Subcutaneous abdominal adipose tissue (tissue), 5 donors: ENCODE measurements at regions not wholly inside any gene's neighbourhood (a gene's known extent, or its start where the extent isn't known, plus 50 kb on each side); places are given as distances from the start of the nearest gene placed in this dataset.
"Not testable (repeated sequence)": the region's sequence is repeated elsewhere in the genome, so short reads cannot be mapped to it uniquely, and the experiment has no call there.

Experiments
- H3K27ac ChIP-seq: one replicate; pipeline ENCODE4 v1.7.0; 2013; ENCODE audit warnings: low read depth, mild to moderate bottlenecking, inconsistent platforms, low read length, moderate library complexity
- H3K27me3 ChIP-seq, 5 donors: one replicate each; pipeline ENCODE4 v1.7.0; 2013; ENCODE audit warnings: low read length in 5 of 5, inconsistent platforms in 1 of 5; ENCODE audit not compliant: control insufficient read depth in 5 of 5, insufficient read depth in 4 of 5
- H3K36me3 ChIP-seq, 5 donors: one replicate each; pipeline ENCODE4 v1.7.0; 2013; ENCODE audit warnings: low read length in 5 of 5; ENCODE audit not compliant: control insufficient read depth in 5 of 5, insufficient read depth in 5 of 5
- H3K4me1 ChIP-seq, 5 donors: one replicate each; pipeline ENCODE4 v1.7.0; 2013; ENCODE audit warnings: low read length in 5 of 5, mild to moderate bottlenecking in 3 of 5, moderate library complexity in 1 of 5; ENCODE audit not compliant: control insufficient read depth in 5 of 5, insufficient read depth in 5 of 5
- H3K4me3 ChIP-seq, 5 donors: one replicate each; pipeline ENCODE4 v1.7.0; 2013; ENCODE audit warnings: low read length in 5 of 5, low read depth in 1 of 5
- H3K9ac ChIP-seq, 5 donors: one replicate each; pipeline ENCODE4 v1.7.0; 2013; ENCODE audit warnings: low read length in 5 of 5, mild to moderate bottlenecking in 4 of 5, moderate library complexity in 3 of 5
- H3K9me3 ChIP-seq, 5 donors: one replicate each; pipeline ENCODE4 v1.7.0; 2013; ENCODE audit warnings: low read length in 5 of 5; ENCODE audit not compliant: control insufficient read depth in 5 of 5
- donor health status: healthy.
- donor health status: healthy.
- donor health status: healthy.
- donor health status: healthy.
- donor health status: healthy.

DNA sequence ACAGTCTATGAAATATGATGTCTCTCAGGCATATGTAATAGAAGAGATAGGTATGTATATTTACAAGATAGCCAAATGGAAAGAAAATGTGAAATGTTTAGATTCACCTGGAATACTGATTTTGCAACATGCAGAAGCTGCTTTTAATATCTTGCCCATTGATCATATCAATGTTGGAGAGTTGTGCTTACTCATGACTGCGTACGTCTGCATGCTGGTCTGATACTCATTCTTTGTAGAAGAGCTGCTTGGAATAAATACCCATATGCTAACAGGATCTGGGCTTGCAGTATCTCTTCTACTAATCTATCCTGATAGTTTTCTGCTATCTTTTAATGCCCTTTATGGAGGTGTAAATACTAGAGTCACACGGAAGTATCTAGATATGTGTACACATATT, 120.6 kb upstream of the FOXP2 start:
- Histone ChIP-seq H3K9ac (no peak overlapping the region), H3K4me1 (no peaks in the 10 kb centered on the region), H3K27ac (no peak overlapping the region), H3K9me3 (peaks cover 0 to 8% (median 0%) of the 10 kb centered on the region in 5 donors), H3K4me3 (no peak overlapping the region), H3K27me3 (no peaks in the 10 kb centered on the region), H3K36me3 (peaks cover 0 to 6% (median 0%) of the 10 kb centered on the region in 5 donors)

DNA sequence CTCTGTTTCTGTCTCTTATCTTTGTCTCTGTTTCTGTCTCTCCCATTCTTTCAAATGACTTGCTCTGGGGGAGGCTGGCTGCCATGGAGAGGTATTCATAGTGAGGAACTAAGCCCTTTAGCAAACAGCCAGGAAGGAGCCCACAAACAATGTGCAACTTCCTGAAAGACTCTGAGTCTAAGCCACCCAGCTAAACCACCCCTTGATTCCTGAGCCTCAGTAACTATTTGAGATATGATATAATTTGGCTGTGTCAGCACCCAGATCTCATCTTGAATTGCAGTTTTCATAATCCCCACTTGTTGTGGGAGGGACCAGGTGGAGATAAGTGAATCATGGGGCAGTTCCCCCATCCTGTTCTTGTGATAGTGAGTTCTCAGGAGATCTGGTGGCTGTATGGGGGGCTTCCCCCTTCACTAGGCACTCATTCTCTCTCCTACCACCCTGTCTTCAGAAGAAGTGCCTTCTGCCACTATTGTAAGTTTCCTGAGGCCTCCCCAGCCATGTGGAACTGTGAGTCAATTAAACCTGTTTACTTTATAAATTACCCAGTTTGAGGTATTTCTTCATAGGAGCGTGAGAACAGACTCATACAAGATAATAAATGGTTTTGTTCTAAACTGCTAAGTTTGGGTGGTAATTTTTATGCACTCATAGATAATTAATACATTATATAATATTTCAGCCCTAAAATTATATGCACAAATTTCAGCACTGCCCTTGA, 121.2 kb upstream of the FOXP2 start:
- Histone ChIP-seq H3K27ac (no peak overlapping the region), H3K4me1 (no peaks in the 10 kb centered on the region), H3K9me3 (peaks cover 0 to 8% (median 0%) of the 10 kb centered on the region in 5 donors), H3K9ac (no peak overlapping the region), H3K36me3 (peaks cover 0 to 6% (median 0%) of the 10 kb centered on the region in 5 donors), H3K27me3 (no peaks in the 10 kb centered on the region), H3K4me3 (no peak overlapping the region)

DNA sequence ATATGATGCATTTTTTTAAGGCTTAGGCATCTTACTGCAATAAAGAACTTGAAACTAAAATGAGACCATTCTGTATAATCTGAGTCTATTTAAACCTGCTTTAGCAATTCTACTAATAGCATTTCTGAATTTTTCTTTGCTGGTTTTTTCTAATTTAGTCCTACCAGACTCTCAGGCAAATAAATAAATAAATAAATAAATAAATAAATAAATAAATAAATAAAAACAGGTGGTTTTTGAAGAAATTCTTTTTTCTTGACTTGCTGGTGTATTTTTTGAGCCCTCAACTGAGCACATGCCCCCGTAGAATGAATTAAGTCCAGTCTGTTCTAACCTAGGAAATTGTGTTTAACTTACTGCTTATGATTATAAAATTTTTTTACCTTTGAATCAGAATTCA, 134.7 kb upstream of the FOXP2 start:
- Histone ChIP-seq H3K9ac (no peak overlapping the region), H3K4me3 (no peak overlapping the region), H3K27ac (no peak overlapping the region), H3K36me3 (no peaks in the 10 kb centered on the region), H3K27me3 (no peaks in the 10 kb centered on the region), H3K9me3 (no peaks in the 10 kb centered on the region), H3K4me1 (no peaks in the 10 kb centered on the region)

DNA sequence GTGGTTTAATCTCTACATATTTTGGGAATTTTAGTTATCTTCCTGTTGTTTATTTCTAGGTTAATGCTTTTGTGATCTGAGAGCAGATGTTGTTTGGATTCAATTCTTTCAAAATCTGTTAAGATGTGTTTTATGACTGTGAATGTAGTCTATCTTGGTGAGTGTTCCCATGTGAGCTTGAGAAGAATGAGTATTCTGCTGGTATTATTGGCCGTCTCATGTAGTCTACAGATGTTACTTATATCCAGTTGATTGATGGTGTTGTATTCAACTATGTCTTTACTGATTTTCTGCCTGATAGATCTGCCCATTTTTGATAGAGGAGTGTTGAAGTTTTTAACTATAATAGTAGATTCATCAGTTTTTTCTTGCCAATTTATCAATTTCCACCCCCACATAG, 141.4 kb upstream of the FOXP2 start:
- no peaks in the 10 kb centered on the region for H3K4me1 ChIP-seq
- H3K27me3 ChIP-seq = no peaks in the 10 kb centered on the region
- no peak overlapping the region for H3K27ac ChIP-seq
- H3K4me3 ChIP-seq = no peak overlapping the region
- no peaks in the 10 kb centered on the region for H3K9me3 ChIP-seq
- H3K9ac ChIP-seq = no peak overlapping the region
- H3K36me3 ChIP-seq = no peaks in the 10 kb centered on the region

DNA sequence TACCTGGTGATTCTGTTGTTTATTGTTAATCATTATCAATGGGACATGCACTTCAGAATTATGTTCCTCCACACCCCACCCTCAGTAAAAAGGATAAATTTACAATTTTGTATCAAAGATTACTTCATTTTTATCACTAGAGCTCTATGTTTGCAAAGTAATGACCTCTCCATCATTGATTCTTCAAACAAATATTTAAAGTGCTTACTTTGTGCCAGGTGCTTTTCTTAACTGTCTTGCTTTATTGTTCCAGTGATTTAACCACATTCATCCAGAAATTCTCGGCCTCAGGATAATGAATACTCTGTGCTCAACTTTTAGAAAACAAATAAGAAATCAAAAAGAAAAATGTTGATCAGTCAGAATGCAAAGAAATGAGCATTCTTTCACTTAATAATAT, 144.9 kb upstream of the FOXP2 start:
- no peaks in the 10 kb centered on the region for H3K36me3 ChIP-seq
- no peak overlapping the region for H3K4me3 ChIP-seq
- no peaks in the 10 kb centered on the region for H3K4me1 ChIP-seq
- no peak overlapping the region for H3K27ac ChIP-seq
- peaks cover 0 to 3% (median 0%) of the 10 kb centered on the region in 5 donors for H3K9me3 ChIP-seq
- no peak overlapping the region for H3K9ac ChIP-seq
- H3K27me3 ChIP-seq = no peaks in the 10 kb centered on the region

DNA sequence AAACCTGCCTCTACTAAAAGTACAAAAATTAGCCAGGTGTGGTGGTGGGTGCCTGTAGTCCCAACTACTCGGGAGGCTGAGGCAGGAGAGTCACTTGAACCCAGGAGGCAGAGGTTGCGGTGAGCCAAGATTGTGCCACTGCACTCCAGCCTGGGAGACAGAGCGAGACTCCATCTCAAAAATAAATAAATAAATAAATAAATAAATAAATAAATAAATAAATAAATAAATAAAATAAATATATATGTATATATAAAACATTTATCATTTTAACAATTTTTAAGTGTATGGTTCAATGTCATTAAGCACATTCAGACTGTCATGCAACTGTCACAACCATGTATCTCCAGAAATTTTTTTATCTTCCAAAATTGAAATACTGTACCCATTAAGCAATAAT, 147.1 kb upstream of the FOXP2 start:
- H3K36me3 ChIP-seq, H3K9ac ChIP-seq, H3K27ac ChIP-seq, H3K9me3 ChIP-seq, H3K4me1 ChIP-seq, H3K27me3 ChIP-seq, H3K4me3 ChIP-seq: not testable (repeated sequence)

DNA sequence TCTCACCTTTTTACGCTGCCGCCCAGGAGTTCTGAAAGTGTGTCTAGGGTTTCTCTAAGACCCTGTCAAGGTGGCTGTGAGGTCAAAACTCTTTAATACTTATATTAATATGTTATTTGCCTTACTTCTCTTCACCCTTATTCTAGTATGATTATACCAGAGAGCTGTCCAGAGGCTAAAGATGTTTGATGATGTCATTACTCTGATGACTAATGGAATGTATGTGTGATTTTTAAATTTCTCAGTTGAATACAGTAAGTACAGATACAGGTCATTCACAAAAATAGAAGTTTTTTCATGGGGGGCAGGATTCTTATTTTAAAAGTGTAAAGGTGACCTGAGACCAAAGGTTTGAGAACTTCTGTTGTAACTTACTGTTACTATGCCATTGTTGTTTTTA, 150.6 kb upstream of the FOXP2 start:
- H3K4me1 ChIP-seq = no peaks in the 10 kb centered on the region
- H3K36me3 ChIP-seq = no peaks in the 10 kb centered on the region
- H3K9me3 ChIP-seq = peaks cover 0 to 3% (median 0%) of the 10 kb centered on the region in 5 donors
- no peak overlapping the region for H3K4me3 ChIP-seq
- H3K9ac ChIP-seq = no peak overlapping the region
- no peaks in the 10 kb centered on the region for H3K27me3 ChIP-seq
- no peak overlapping the region for H3K27ac ChIP-seq

DNA sequence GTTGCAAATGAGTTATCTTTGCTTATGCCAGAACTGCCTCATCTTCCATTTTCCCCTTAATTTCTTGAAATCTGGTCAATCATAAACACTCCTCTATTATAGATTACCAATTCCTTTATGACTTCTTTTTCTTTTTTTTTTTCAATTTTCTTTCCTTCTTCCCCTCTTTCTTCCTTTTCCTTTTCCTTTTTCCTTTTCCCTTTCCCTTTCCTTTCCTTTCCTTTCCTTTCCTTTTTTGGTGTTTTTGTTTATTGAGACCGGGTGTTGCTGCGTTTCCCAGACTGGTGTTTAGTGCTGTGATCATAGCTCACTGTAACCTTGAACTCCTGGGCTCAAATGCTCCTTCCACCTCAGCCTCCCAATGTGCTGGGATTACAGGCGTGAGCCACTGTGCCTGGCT, 151.4 kb upstream of the FOXP2 start:
- no peak overlapping the region for H3K27ac ChIP-seq
- no peak overlapping the region for H3K9ac ChIP-seq
- H3K4me3 ChIP-seq = no peak overlapping the region
- no peaks in the 10 kb centered on the region for H3K4me1 ChIP-seq
- H3K27me3 ChIP-seq = no peaks in the 10 kb centered on the region
- H3K36me3 ChIP-seq = no peaks in the 10 kb centered on the region
- peaks cover 0 to 3% (median 0%) of the 10 kb centered on the region in 5 donors for H3K9me3 ChIP-seq

DNA sequence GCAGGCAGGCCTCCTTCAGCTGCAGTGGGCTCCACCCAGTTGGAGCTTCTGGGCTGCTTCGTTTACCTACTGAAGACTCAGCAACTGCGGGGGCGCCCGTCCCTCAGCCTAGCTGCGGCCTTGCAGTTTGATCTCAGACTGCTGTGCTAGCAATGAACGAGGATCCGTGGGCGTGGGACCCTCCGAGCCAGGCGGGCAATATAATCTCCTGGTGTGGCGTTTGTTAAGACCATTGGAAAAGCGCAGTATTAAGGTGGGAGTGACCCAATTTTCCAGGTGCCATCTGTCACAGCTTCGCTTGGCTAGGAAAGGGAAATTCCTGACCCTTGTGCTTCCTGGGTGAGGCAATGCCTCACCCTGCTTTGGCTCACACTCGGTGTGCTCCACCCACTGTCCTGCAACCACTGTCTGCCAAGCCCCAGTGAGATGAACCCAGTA, 159.2 kb upstream of the FOXP2 start:
- H3K4me1 ChIP-seq = peaks cover 0 to 3% (median 0%) of the 10 kb centered on the region in 5 donors
- H3K9ac ChIP-seq = no peak overlapping the region
- H3K4me3 ChIP-seq = no peak overlapping the region
- H3K27ac ChIP-seq = no peak overlapping the region
- H3K27me3 ChIP-seq = no peaks in the 10 kb centered on the region
- H3K36me3 ChIP-seq = no peaks in the 10 kb centered on the region
- peaks cover 0 to 2% (median 0%) of the 10 kb centered on the region in 5 donors for H3K9me3 ChIP-seq

DNA sequence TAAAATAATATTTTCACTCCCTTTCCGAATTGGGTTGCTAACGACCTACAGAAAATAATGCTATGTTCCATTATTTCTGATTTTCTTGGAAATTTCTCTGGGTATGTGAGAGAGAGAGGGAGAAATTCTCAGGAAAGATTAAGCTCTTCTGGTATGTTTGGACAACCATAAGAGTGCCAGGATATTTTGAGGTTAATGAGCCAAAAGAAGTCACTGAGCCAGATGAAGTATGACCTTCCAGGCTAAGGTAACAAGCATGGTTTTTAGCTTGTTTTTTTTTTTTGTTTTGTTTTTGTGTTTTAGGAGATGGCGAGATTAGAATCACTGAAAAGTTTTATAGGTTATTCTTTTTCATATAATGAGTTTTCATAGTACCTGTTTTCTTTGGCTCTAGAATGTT, 171.0 kb upstream of the FOXP2 start:
- H3K27ac ChIP-seq = no peak overlapping the region
- H3K9ac ChIP-seq = no peak overlapping the region
- no peaks in the 10 kb centered on the region for H3K27me3 ChIP-seq
- no peaks in the 10 kb centered on the region for H3K36me3 ChIP-seq
- no peak overlapping the region for H3K4me3 ChIP-seq
- H3K9me3 ChIP-seq = no peaks in the 10 kb centered on the region
- H3K4me1 ChIP-seq = peaks cover 0 to 3% (median 0%) of the 10 kb centered on the region in 5 donors
